Parathyroid adenoma (tissue), 2 donors: ENCODE measurements at regions not wholly inside any gene's neighbourhood (a gene's known extent, or its start where the extent isn't known, plus 50 kb on each side); places are given as distances from the start of the nearest gene placed in this dataset.
A peak's percentile ranks its signal among the peaks of the same experiment; 100 is the strongest.

Experiments used
- H2AFZ ChIP-seq: fragments of 300-600 bp; sonication (generic); one replicate; pipeline ENCODE4 v1.7.0; 2017; ENCODE audit warnings: antibody characterized with exemption, mild to moderate bottlenecking
- H3K27ac ChIP-seq: fragments of 300-600 bp; sonication (generic); one replicate; pipeline ENCODE4 v1.7.0; 2017
- H3K27me3 ChIP-seq: fragments of 300-600 bp; sonication (generic); one replicate; pipeline ENCODE4 v1.7.0; 2017; ENCODE audit warnings: low read length; ENCODE audit not compliant: control insufficient read depth, insufficient read depth
- H3K36me3 ChIP-seq: fragments of 300-600 bp; sonication (generic); one replicate; pipeline ENCODE4 v1.7.0; 2017; ENCODE audit warnings: low read length; ENCODE audit not compliant: control insufficient read depth, insufficient read depth
- H3K4me1 ChIP-seq: fragments of 300-600 bp; sonication (generic); one replicate; pipeline ENCODE4 v1.7.0; 2017; ENCODE audit warnings: control low read depth
- H3K4me2 ChIP-seq: fragments of 300-600 bp; sonication (generic); one replicate; pipeline ENCODE4 v1.7.0; 2017; ENCODE audit warnings: low read length
- H3K4me3 ChIP-seq: fragments of 300-600 bp; sonication (generic); one replicate; pipeline ENCODE4 v1.7.0; 2017; ENCODE audit warnings: low read depth, low read length
- H3K79me2 ChIP-seq: fragments of 300-600 bp; sonication (generic); one replicate; pipeline ENCODE4 v1.7.0; 2017; ENCODE audit warnings: control low read depth
- H3K9ac ChIP-seq: fragments of 300-600 bp; sonication (generic); one replicate; pipeline ENCODE4 v1.7.0; 2017; ENCODE audit warnings: mild to moderate bottlenecking
- H3K9me3 ChIP-seq: fragments of 300-600 bp; sonication (generic); one replicate; pipeline ENCODE4 v1.7.0; 2017; ENCODE audit warnings: low read length; ENCODE audit not compliant: control insufficient read depth
- CTCF ChIP-seq: fragments of 300-600 bp; sonication (generic); IDR thresholded peaks from one replicate; pipeline ENCODE4 v1.7.0; 2017; ENCODE audit warnings: antibody characterized with exemption, mild to moderate bottlenecking
- donor health status: primary hyperparathyroidism.

- Histone ChIP-seq H3K4me2 (no peak overlapping the region), H3K9me3 (no peaks in the 10 kb centered on the region), H3K27ac (no peak overlapping the region), H3K4me3 (no peak overlapping the region), H3K36me3 (no peaks in the 10 kb centered on the region), H3K79me2 (no peaks in the 10 kb centered on the region), H3K4me1 (no peaks in the 10 kb centered on the region), H3K9ac (no peak overlapping the region), H3K27me3 (no peaks in the 10 kb centered on the region), H2AFZ (no peak overlapping the region)
- no peak for TF ChIP-seq CTCF
Measured at GRCh38 chr2:191593622-191594385, 84.1 kb upstream of the NABP1 start.

- no peaks in the 10 kb centered on the region for H3K36me3 ChIP-seq
- peak overlapping the region; percentile 59 for H2AFZ ChIP-seq
- H3K27ac ChIP-seq = no peak overlapping the region
- H3K4me3 ChIP-seq = peak overlapping the region; percentile 19
- H3K4me1 ChIP-seq = no peaks in the 10 kb centered on the region
- H3K27me3 ChIP-seq = no peaks in the 10 kb centered on the region
- H3K79me2 ChIP-seq = no peaks in the 10 kb centered on the region
- no peaks in the 10 kb centered on the region for H3K9me3 ChIP-seq
- TF ChIP-seq CTCF = no peak
- H3K9ac ChIP-seq = no peak overlapping the region
- H3K4me2 ChIP-seq = peak overlapping the region; percentile 5
Measured at GRCh38 chr2:191597186-191597751, 80.7 kb upstream of the NABP1 start.

- no peak overlapping the region for H3K4me3 ChIP-seq
- no peaks in the 10 kb centered on the region for H3K36me3 ChIP-seq
- TF ChIP-seq CTCF = no peak
- H2AFZ ChIP-seq = no peak overlapping the region
- H3K9ac ChIP-seq = no peak overlapping the region
- H3K27me3 ChIP-seq = no peaks in the 10 kb centered on the region
- no peaks in the 10 kb centered on the region for H3K4me1 ChIP-seq
- no peaks in the 10 kb centered on the region for H3K79me2 ChIP-seq
- no peak overlapping the region for H3K4me2 ChIP-seq
- no peaks in the 10 kb centered on the region for H3K9me3 ChIP-seq
- H3K27ac ChIP-seq = no peak overlapping the region
Measured at GRCh38 chr2:191598296-191598695, 79.6 kb upstream of the NABP1 start.

GRCh38 chr2:191601060-191601459 is 76.9 kb upstream of the NABP1 start:
- no peaks in the 10 kb centered on the region for H3K79me2 ChIP-seq

More at GRCh38 chr2:191601060-191601459, 76.9 kb upstream of the NABP1 start:
- H2AFZ ChIP-seq = no peak overlapping the region
- no peak overlapping the region for H3K27ac ChIP-seq
- TF ChIP-seq CTCF = no peak
- no peak overlapping the region for H3K4me3 ChIP-seq
- H3K9me3 ChIP-seq = no peaks in the 10 kb centered on the region
- H3K4me1 ChIP-seq = no peaks in the 10 kb centered on the region
- no peak overlapping the region for H3K4me2 ChIP-seq
- no peaks in the 10 kb centered on the region for H3K27me3 ChIP-seq
- H3K9ac ChIP-seq = no peak overlapping the region
- no peaks in the 10 kb centered on the region for H3K36me3 ChIP-seq
